GM23338 (cell line): ENCODE measurements at regions not wholly inside any gene's neighbourhood (a gene's known extent, or its start where the extent isn't known, plus 50 kb on each side); places are given as distances from the start of the nearest gene placed in this dataset.
"Not testable (repeated sequence)": the region's sequence is repeated elsewhere in the genome, so short reads cannot be mapped to it uniquely, and the experiment has no call there.

Experiments
- ATAC-seq: fragments of 200-7000 bp; cut with Tn5 transposase; 3 replicates; pipeline ENCODE4 v1.9.1; 2020
- DNase-seq: peaks from one replicate; pipeline ENCODE4 v3.0.0-alpha.2; 2015; ENCODE audit warnings: low spot score
- H2AFZ ChIP-seq: fragments of 200-600 bp; sonication (generic); 2 replicates; pipeline ENCODE4 v1.8.0; 2016; ENCODE audit warnings: antibody characterized with exemption, mild to moderate bottlenecking, moderate library complexity
- H3F3A ChIP-seq: fragments of 200-600 bp; sonication (generic); replicated peaks from 2 replicates; pipeline ENCODE4 v1.8.0; 2017; ENCODE audit warnings: antibody characterized with exemption, mixed run types, low read depth
- H3K27ac ChIP-seq: fragments of 200-600 bp; sonication (generic); 2 replicates; pipeline ENCODE4 v1.6.1; 2016; ENCODE audit warnings: low read depth
- H3K27me3 ChIP-seq: fragments of 200-600 bp; sonication (generic); 2 replicates; pipeline ENCODE4 v1.8.0; 2016; ENCODE audit warnings: mild to moderate bottlenecking, mixed run types, moderate library complexity; ENCODE audit not compliant: insufficient read depth
- H3K36me3 ChIP-seq: fragments of 200-600 bp; sonication (generic); 2 replicates; pipeline ENCODE4 v1.8.0; 2016; ENCODE audit warnings: mild to moderate bottlenecking; ENCODE audit not compliant: insufficient read depth
- H3K4me1 ChIP-seq: fragments of 200-600 bp; sonication (generic); 2 replicates; pipeline ENCODE4 v1.8.0; 2016; ENCODE audit warnings: mild to moderate bottlenecking, moderate library complexity; ENCODE audit not compliant: insufficient read depth
- H3K4me2 ChIP-seq: fragments of 200-600 bp; sonication (generic); 2 replicates; pipeline ENCODE4 v1.7.1; 2017; ENCODE audit warnings: mixed run types
- H3K4me3 ChIP-seq: fragments of 200-600 bp; sonication (generic); 2 replicates; pipeline ENCODE4 v1.6.1; 2016; ENCODE audit warnings: mixed run types
- H3K79me2 ChIP-seq: fragments of 200-600 bp; sonication (generic); replicated peaks from 2 replicates; pipeline ENCODE4 v1.8.0; 2017; ENCODE audit warnings: mild to moderate bottlenecking; ENCODE audit not compliant: insufficient read depth
- H3K9me2 ChIP-seq: fragments of 200-600 bp; sonication (generic); 2 replicates; pipeline ENCODE4 v1.8.0; 2017; ENCODE audit not compliant: insufficient read depth
- H4K20me1 ChIP-seq: fragments of 200-600 bp; sonication (generic); replicated peaks from 2 replicates; pipeline ENCODE4 v1.8.0; 2017; ENCODE audit warnings: mild to moderate bottlenecking; ENCODE audit not compliant: insufficient read depth
- H3K27ac Mint-ChIP-seq: 2 replicates; pipeline ENCODE4 v1.8.0; 2020; ENCODE audit warnings: inconsistent platforms, mild to moderate bottlenecking, moderate library complexity, mixed read lengths
- H3K27me3 Mint-ChIP-seq: 3 replicates; pipeline ENCODE4 v1.8.0; 2022; ENCODE audit warnings: low read depth, mild to moderate bottlenecking, moderate library complexity, mixed read lengths, inconsistent platforms; ENCODE audit not compliant: insufficient read depth, poor library complexity
- H3K36me3 Mint-ChIP-seq: 3 replicates; pipeline ENCODE4 v1.8.0; 2021; ENCODE audit warnings: low read depth, mild to moderate bottlenecking, inconsistent platforms, moderate library complexity, mixed read lengths
- H3K4me1 Mint-ChIP-seq: 3 replicates; pipeline ENCODE4 v1.8.0; 2020; ENCODE audit warnings: mild to moderate bottlenecking, inconsistent platforms, mixed read lengths
- H3K4me3 Mint-ChIP-seq: 3 replicates; pipeline ENCODE4 v1.8.0; 2021; ENCODE audit warnings: moderate library complexity, mild to moderate bottlenecking, inconsistent platforms, mixed read lengths
- H3K9me3 Mint-ChIP-seq: 3 replicates; pipeline ENCODE4 v1.8.0; 2020; ENCODE audit warnings: moderate library complexity, mild to moderate bottlenecking, inconsistent platforms, mixed read lengths
- CREB1 ChIP-seq: fragments of 250-450 bp; sonication (Bioruptor Pico); IDR thresholded peaks from 2 replicates; pipeline ENCODE4 v1.5.0; 2020; ENCODE audit warnings: low read depth, mild to moderate bottlenecking, moderate library complexity
- EZH2 ChIP-seq: fragments of 200-600 bp; sonication (generic); IDR thresholded peaks from one replicate; pipeline ENCODE4 v1.8.0; 2017; ENCODE audit warnings: antibody characterized with exemption, mild to moderate bottlenecking, low read depth; ENCODE audit not compliant: unreplicated experiment
- EZH2phosphoT487 ChIP-seq: fragments of 200-600 bp; sonication (generic); IDR thresholded peaks from one replicate; pipeline ENCODE4 v1.8.1; 2018; ENCODE audit warnings: antibody characterized with exemption; ENCODE audit not compliant: unreplicated experiment
- JUNB ChIP-seq: IDR thresholded peaks from one replicate; pipeline ENCODE4 v1.6.1; 2016; ENCODE audit warnings: antibody characterized with exemption; ENCODE audit not compliant: unreplicated experiment
- POLR2AphosphoS5 ChIP-seq: IDR thresholded peaks from 2 replicates; pipeline ENCODE4 v1.6.1; 2016; ENCODE audit warnings: antibody characterized with exemption, low read depth
- STAT1 ChIP-seq: IDR thresholded peaks from one replicate; pipeline ENCODE4 v1.6.1; 2016; ENCODE audit warnings: antibody characterized with exemption; ENCODE audit not compliant: unreplicated experiment
- ZNF114 ChIP-seq: fragments of 250-450 bp; sonication (Bioruptor Pico); IDR thresholded peaks from 2 replicates; pipeline ENCODE4 v1.5.0; 2020; ENCODE audit warnings: mild to moderate bottlenecking, moderate library complexity
- ZNF331 ChIP-seq: fragments of 250-450 bp; sonication (Bioruptor Pico); IDR thresholded peaks from 2 replicates; pipeline ENCODE4 v1.5.0; 2020; ENCODE audit warnings: low read depth, mild to moderate bottlenecking, moderate library complexity
- TF ChIP-seq, protein P1 (sequence below): fragments of 250-450 bp; sonication (Bioruptor Pico); IDR thresholded peaks from 2 replicates; pipeline ENCODE4 v1.5.0; 2020; ENCODE audit warnings: mild to moderate bottlenecking, moderate library complexity
- TF ChIP-seq, protein P2 (sequence below): IDR thresholded peaks from one replicate; pipeline ENCODE4 v1.6.1; 2018; ENCODE audit warnings: antibody characterized with exemption; ENCODE audit not compliant: unreplicated experiment

GRCh38 chrX:137882960-137883359 lies 317.0 kb downstream of the ZIC3 start (continued):
- TF ChIP-seq, protein P1, sequence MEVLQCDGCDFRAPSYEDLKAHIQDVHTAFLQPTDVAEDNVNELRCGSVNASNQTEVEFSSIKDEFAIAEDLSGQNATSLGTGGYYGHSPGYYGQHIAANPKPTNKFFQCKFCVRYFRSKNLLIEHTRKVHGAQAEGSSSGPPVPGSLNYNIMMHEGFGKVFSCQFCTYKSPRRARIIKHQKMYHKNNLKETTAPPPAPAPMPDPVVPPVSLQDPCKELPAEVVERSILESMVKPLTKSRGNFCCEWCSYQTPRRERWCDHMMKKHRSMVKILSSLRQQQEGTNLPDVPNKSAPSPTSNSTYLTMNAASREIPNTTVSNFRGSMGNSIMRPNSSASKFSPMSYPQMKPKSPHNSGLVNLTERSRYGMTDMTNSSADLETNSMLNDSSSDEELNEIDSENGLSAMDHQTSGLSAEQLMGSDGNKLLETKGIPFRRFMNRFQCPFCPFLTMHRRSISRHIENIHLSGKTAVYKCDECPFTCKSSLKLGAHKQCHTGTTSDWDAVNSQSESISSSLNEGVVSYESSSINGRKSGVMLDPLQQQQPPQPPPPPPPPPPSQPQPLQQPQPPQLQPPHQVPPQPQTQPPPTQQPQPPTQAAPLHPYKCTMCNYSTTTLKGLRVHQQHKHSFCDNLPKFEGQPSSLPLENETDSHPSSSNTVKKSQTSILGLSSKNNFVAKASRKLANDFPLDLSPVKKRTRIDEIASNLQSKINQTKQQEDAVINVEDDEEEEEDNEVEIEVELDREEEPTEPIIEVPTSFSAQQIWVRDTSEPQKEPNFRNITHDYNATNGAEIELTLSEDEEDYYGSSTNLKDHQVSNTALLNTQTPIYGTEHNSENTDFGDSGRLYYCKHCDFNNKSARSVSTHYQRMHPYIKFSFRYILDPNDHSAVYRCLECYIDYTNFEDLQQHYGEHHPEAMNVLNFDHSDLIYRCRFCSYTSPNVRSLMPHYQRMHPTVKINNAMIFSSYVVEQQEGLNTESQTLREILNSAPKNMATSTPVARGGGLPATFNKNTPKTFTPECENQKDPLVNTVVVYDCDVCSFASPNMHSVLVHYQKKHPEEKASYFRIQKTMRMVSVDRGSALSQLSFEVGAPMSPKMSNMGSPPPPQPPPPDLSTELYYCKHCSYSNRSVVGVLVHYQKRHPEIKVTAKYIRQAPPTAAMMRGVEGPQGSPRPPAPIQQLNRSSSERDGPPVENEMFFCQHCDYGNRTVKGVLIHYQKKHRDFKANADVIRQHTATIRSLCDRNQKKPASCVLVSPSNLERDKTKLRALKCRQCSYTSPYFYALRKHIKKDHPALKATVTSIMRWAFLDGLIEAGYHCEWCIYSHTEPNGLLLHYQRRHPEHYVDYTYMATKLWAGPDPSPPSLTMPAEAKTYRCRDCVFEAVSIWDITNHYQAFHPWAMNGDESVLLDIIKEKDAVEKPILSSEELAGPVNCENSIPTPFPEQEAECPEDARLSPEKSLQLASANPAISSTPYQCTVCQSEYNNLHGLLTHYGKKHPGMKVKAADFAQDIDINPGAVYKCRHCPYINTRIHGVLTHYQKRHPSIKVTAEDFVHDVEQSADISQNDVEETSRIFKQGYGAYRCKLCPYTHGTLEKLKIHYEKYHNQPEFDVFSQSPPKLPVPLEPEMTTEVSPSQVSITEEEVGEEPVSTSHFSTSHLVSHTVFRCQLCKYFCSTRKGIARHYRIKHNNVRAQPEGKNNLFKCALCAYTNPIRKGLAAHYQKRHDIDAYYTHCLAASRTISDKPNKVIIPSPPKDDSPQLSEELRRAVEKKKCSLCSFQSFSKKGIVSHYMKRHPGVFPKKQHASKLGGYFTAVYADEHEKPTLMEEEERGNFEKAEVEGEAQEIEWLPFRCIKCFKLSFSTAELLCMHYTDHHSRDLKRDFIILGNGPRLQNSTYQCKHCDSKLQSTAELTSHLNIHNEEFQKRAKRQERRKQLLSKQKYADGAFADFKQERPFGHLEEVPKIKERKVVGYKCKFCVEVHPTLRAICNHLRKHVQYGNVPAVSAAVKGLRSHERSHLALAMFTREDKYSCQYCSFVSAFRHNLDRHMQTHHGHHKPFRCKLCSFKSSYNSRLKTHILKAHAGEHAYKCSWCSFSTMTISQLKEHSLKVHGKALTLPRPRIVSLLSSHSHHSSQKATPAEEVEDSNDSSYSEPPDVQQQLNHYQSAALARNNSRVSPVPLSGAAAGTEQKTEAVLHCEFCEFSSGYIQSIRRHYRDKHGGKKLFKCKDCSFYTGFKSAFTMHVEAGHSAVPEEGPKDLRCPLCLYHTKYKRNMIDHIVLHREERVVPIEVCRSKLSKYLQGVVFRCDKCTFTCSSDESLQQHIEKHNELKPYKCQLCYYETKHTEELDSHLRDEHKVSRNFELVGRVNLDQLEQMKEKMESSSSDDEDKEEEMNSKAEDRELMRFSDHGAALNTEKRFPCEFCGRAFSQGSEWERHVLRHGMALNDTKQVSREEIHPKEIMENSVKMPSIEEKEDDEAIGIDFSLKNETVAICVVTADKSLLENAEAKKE (CRISPR knock-in tag): no peak
- TF ChIP-seq ZNF114 (CRISPR knock-in tag): no peak
- TF ChIP-seq EZH2: no peak
- TF ChIP-seq, protein P2, sequence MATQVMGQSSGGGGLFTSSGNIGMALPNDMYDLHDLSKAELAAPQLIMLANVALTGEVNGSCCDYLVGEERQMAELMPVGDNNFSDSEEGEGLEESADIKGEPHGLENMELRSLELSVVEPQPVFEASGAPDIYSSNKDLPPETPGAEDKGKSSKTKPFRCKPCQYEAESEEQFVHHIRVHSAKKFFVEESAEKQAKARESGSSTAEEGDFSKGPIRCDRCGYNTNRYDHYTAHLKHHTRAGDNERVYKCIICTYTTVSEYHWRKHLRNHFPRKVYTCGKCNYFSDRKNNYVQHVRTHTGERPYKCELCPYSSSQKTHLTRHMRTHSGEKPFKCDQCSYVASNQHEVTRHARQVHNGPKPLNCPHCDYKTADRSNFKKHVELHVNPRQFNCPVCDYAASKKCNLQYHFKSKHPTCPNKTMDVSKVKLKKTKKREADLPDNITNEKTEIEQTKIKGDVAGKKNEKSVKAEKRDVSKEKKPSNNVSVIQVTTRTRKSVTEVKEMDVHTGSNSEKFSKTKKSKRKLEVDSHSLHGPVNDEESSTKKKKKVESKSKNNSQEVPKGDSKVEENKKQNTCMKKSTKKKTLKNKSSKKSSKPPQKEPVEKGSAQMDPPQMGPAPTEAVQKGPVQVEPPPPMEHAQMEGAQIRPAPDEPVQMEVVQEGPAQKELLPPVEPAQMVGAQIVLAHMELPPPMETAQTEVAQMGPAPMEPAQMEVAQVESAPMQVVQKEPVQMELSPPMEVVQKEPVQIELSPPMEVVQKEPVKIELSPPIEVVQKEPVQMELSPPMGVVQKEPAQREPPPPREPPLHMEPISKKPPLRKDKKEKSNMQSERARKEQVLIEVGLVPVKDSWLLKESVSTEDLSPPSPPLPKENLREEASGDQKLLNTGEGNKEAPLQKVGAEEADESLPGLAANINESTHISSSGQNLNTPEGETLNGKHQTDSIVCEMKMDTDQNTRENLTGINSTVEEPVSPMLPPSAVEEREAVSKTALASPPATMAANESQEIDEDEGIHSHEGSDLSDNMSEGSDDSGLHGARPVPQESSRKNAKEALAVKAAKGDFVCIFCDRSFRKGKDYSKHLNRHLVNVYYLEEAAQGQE: no peak
- TF ChIP-seq JUNB: no peak
- TF ChIP-seq ZNF331: no peak
- no peak for TF ChIP-seq CREB1 (CRISPR knock-in tag)
- no peak for TF ChIP-seq EZH2phosphoT487
- TF ChIP-seq POLR2AphosphoS5: no peak
- no peak for TF ChIP-seq STAT1

DNA sequence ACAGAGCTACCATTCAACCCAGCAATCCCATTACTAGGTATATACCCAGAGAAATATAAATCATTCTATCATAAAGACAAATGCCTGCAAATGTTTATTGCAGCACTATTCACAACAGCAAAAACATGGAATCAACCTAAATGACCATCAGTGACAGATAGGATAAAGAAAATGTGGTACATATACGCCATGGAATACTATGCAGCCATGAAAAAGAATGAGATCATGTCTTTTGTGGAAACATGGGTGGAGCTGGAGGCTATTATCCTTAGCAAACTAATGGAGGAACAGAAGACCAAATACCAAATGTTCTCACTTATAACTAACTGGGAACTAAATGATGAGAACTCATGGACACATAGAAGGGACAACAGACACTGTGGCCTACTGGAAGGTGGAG lies 318.9 kb downstream of the ZIC3 start:
- H3K27ac ChIP-seq, H2AFZ ChIP-seq, H3K4me3 Mint-ChIP-seq, H3K4me3 ChIP-seq, H3K27ac Mint-ChIP-seq, ATAC-seq, H3K27me3 ChIP-seq, H3F3A ChIP-seq, H3K27me3 Mint-ChIP-seq, H4K20me1 ChIP-seq, DNase-seq, H3K36me3 Mint-ChIP-seq, H3K36me3 ChIP-seq, H3K4me2 ChIP-seq, H3K79me2 ChIP-seq, H3K9me2 ChIP-seq: not testable (repeated sequence)
- H3K4me1 ChIP-seq: peaks cover 14% of the 10 kb centered on the region
- Mint-ChIP-seq H3K9me3 (peaks cover 10% of the 10 kb centered on the region; the same call in 2 of the 3 replicates), H3K4me1 (peaks cover 14% of the 10 kb centered on the region; the same call in 2 of the 3 replicates)
